PFSK-1 (cell line): ENCODE measurements at regions not wholly inside any gene's neighbourhood (a gene's known extent, or its start where the extent isn't known, plus 50 kb on each side); places are given as distances from the start of the nearest gene placed in this dataset.

Experiments
- POLR2AphosphoS5 ChIP-seq: IDR thresholded peaks from 2 replicates; pipeline ENCODE4 v1.6.1; 2012; ENCODE audit warnings: low read depth, mild to moderate bottlenecking, control low read depth, low read length, moderate library complexity
- TAF1 ChIP-seq: IDR thresholded peaks from 2 replicates; pipeline ENCODE4 v1.6.1; 2012; ENCODE audit warnings: low read length, control low read depth, borderline replicate concordance; ENCODE audit not compliant: insufficient read depth
- TF ChIP-seq, protein P1 (sequence below), 2 experiments: IDR thresholded peaks; 2 replicates each; pipeline versions ENCODE4 v1.6.1 to v1.8.0; 2011 to 2012; ENCODE audit warnings: low read depth in 2 of 2, low read length in 2 of 2, control low read depth in 1 of 2, inconsistent platforms in 1 of 2, mild to moderate bottlenecking in 1 of 2, moderate library complexity in 1 of 2; ENCODE audit not compliant: insufficient read depth in 1 of 2

DNA sequence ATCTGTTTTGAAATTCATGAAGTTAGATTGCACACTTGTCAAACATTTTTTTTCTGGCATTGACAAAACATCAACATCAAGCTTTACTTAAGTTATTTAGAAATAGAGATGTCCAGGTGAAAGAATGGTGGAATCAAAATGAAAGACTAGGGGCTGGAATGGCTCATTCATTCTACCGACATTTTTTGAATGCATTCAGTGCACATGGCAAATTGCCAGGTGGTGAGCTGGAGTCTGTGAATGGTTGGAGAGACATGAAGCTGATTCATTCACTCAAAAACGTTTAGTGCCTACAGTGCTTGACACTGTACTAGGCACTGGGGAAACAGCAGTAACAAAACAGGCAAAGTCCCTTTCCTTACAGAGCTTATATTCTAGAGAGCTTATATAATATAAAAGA lies 292.4 kb downstream of the PPP1R2C start:
- TF ChIP-seq POLR2AphosphoS5 (no peak), TAF1 (no peak)
- TF ChIP-seq, protein P1, sequence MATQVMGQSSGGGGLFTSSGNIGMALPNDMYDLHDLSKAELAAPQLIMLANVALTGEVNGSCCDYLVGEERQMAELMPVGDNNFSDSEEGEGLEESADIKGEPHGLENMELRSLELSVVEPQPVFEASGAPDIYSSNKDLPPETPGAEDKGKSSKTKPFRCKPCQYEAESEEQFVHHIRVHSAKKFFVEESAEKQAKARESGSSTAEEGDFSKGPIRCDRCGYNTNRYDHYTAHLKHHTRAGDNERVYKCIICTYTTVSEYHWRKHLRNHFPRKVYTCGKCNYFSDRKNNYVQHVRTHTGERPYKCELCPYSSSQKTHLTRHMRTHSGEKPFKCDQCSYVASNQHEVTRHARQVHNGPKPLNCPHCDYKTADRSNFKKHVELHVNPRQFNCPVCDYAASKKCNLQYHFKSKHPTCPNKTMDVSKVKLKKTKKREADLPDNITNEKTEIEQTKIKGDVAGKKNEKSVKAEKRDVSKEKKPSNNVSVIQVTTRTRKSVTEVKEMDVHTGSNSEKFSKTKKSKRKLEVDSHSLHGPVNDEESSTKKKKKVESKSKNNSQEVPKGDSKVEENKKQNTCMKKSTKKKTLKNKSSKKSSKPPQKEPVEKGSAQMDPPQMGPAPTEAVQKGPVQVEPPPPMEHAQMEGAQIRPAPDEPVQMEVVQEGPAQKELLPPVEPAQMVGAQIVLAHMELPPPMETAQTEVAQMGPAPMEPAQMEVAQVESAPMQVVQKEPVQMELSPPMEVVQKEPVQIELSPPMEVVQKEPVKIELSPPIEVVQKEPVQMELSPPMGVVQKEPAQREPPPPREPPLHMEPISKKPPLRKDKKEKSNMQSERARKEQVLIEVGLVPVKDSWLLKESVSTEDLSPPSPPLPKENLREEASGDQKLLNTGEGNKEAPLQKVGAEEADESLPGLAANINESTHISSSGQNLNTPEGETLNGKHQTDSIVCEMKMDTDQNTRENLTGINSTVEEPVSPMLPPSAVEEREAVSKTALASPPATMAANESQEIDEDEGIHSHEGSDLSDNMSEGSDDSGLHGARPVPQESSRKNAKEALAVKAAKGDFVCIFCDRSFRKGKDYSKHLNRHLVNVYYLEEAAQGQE (IDR thresholded peaks at IDR 0.05; ENCODE audit: insufficient read depth in 1 of 2, low read depth in 2 of 2, low read length in 2 of 2), result no peak
